ENCODE measurements at regions not wholly inside any gene's neighbourhood (a gene's known extent, or its start where the extent isn't known, plus 50 kb on each side); places are given as distances from the start of the nearest gene placed in this dataset.

DNA sequence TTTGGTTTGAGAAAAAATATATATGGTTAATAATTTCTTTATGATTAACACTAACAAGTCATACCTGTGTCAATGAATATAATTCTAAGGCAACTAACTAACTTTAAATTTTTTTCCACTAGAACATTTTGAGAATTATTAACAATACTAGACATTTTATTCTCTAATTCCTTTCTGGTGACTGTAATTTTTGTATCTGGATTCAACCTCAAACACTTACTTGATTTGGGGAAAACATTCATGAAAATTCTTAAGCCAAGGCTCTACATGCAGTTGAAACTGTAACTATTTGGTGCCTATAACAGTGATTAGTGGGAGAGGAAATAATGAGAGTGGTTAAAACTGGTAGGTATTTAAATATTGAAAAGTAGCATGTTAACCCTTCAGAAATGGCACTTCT lies 546.5 kb upstream of the KLHL29 start:
- DNase-seq (ENCODE audit: low read depth), result no peak

DNA sequence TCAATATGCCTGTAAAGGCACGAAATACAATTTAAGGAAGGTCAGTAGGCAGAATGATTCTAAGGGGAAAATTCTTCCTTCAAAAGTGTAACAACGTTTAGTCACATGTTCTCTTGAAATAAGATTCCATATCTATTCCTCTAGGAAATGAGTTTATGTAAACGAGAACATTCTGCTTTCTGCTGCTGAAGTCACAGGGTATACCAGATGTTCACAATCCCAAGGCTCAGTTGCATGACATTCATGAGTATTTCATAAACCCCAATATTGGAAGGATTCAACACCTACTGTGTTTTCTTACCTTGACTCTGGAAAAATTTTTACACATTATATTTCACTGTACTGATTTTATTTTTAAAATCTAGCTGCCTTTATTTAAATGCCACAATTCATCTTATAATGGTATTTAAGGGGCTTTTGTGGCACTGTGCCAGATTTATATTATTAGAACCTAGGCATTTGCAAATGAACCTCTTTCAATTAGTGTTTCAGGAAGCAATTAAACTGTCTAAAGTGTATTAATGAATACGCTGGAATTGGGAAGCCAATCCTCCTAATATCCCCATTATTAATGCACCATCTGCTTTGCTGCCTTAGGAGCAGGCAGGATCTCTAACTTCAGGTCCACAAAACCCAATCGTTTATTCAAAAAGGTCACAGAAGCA lies 542.6 kb upstream of the KLHL29 start:
- no peak for DNase-seq (ENCODE audit: low read depth)

DNA sequence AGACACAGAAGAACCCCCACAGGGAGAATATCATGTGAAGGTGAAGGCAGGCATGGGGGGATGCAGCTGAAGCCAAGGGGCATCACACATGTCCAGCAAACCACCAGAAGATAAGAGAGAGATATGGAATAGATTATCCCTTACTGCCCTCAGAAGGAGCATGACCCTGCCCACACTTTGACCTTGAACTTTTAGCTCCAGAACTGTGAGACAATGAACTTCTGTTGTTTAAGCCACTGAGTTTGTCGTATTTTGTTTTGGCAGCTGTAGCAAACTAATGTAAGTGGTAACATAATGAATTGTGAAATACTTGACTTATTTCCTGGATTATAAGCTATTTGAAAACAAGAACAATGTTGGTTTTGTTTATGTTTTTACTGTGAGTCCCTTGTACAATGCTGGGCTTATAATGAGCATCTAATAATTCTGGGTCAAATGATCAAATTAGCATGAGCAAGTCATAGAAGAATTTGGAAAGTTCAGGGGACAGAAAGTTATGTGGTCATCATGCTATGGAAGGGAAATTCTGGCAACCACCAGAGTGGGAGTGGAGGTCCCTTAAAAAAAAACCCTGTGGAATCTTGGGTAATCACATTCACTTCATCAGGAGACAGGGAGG lies 541.0 kb upstream of the KLHL29 start:
- no peak for DNase-seq (ENCODE audit: low read depth)

DNA sequence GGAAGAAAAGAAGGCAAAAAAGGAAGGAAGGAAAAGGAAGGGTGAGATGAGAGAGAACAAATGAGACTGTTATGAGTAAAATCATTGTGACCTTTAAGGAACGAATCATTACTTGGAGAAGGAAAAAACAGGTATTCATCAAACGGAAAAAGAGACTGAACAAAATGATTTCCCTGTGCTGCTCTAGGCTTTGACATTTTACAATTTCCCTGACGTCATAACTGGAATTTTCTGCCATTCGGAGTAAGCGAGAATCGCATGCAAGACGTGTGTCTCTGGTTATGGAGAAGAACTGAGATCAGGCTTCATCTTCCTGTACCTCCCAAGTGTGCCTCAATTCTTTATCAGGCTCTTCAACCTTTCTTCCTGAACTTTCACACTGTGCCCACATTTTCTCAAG lies 534.7 kb upstream of the KLHL29 start:
- DNase-seq (ENCODE audit: low read depth), result no peak

DNA sequence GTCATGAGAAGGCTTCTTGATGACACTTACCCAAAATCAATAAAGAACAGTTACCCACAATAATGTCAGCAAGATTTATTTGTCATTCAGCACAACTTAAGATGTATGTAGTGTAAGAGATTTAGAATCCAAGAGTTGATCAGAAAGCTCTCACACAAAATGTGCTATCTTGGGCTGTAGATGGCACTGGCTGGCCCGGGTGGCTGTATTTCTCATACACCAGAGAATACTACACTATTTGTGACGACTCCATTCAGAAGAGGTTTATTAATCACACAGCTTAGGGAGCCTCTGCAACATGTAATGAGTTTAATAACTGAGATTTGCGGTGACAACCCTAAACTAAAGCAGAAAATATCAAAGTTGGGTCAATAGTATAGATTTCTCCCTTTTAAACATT lies 530.4 kb upstream of the KLHL29 start:
- no peak for DNase-seq (ENCODE audit: low read depth)

DNA sequence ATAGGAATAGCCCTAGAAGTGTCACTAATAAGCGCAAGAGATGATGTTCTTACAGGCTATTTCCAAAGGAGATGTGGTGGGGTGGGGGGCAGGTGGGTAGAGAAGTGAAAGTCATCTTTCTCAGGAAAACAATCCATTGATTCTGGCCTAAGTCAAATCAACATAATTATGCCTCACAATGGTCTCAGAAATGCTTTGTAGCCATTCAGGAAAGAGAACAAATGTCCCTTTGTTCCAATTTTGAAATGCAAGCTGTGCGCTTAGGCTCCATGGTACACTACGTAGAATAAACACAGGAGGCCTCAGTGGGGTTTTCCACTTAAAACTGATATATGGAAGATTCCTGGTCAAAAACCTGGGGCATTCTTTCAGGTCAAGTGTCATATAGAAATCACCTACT lies 529.9 kb upstream of the KLHL29 start:
- no peak for DNase-seq (ENCODE audit: low read depth)

DNA sequence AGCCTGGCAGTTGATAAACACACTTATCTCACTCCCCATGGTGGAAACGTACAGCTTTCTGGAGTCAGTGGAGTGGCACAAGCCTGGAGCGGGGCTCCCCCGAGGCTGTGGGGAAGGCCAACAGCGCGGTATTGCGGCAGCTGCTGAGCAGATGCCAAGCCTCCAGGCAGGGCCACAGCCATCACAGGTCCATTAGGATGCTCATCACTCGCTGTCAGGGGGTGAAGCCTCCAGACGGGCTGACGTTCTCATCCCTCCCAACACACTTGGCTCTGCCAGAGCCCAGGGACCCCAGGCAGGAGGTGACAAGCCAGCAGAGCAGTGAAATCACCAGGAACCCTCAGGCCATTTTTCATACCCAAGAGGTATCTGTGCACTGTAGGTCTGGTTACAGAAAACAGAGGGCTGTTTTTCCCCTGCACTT lies 529.2 kb upstream of the KLHL29 start:
- DNase-seq (ENCODE audit: low read depth), result no peak

DNA sequence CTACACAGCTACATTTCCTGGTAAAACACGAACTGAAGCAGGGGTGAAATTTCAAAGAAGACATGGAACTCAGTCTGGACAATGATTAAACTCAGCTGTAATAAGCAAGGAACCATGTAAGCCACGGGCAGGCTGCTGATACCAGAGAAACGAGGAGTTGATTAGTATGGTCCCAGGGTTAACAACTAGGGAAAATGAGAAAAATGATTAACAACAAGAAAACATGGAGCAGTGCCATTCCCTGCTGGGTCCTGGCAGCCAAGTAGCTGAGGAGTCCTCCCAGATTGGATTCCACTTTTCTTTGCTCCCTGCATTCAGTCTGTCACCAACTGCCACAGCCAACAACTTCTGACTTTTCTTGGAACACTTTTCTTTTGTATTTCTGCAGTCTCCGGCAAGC lies 517.0 kb upstream of the KLHL29 start:
- no peak for DNase-seq (ENCODE audit: low read depth)

DNA sequence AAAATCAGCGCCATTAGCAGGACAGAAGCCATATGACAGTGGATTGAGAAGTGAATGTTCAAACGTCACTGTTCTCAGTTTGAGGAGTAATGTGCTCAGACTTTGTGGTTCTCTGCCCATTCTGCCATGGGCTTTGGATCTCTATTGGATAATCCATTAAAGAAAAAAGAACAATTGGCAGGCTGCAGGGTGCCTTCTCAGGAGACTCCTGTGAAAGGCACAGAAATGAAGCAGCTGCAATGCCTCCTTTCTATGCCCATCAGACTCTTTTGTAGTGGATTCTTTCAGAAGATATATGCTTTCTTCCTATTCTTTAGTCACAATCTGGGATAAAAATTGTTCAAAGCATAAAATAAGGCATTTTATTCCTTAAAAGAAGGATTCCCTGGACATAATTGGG lies 506.9 kb upstream of the KLHL29 start:
- no peak for DNase-seq (ENCODE audit: low read depth)

DNA sequence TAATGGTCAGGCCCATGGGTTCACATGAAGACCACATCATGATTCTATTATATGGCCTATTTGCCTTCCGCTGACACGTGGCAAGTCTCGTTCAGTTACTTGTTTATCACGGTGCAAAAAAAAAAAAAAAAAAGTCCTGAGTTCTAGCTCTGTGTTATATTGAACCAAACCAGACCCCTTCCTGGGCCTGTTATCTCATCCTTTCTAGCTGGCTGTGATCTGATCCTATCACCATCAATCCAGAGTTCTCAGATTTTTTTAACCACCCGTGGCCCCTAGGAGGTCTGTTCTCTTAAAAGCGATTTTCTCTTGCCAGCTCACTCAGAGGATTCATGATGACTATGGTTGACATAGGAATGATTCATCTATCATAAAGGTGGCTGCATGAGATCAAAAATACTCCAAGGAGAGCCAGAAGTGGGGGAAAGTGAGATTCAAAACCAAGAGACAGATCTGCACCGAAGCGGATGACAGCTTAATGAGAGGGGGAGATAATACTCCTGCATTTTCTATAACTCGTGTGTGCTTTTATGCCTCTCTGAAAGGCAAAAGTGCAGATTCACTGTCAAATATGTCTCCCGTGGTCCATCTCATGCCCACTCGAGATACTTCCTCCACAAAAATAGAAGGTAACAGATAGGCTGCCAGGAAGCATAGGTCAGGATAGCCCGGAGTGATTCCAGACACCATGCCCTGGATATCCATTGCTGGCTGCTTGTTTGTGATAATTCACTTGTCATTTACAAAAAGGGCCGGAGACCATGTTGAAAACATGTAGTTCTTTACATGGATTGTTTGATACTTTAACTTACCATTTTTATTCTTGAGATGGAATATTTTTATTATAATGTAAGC lies 505.7 kb upstream of the KLHL29 start:
- no peak for DNase-seq (ENCODE audit: low read depth)

DNA sequence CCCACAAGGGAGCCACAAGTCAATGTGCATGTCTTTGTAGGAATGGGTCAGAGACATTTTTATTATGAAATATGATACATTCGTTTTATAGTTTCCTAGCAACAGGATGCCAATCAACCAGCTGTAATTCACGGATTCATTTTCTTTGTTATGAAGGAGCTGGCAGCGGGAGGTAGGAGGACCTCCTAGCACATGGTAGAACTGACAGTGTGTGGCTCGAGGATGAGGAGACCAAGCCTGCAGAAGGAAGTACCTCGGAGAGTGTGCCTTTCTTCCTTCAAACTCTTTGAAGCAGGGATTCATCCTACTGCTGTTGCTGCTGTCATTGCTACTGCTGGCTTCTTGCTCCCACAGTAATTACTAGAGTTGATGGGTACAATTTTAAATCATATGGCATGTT lies 504.8 kb upstream of the KLHL29 start:
- DNase-seq (ENCODE audit: low read depth), result no peak

DNA sequence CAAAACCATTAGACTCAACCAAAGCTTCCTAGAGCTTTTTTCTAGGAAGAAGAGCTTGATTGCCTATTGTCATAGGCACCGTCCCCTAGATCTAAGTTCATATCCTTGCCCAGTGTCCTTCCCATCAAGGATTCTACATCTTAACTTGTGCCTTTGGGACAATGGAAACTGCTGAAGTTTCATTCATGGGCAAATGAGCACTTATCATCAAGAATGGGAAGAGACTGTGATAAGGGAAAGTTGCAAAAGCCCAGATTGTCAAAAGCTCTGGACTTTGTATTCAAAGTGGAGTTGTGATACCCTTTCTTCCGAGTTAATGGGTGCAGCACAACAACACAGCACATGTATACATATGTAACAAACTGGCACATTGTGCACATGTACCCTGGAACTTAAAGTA lies 503.0 kb upstream of the KLHL29 start:
- DNase-seq (ENCODE audit: low read depth), result no peak

DNA sequence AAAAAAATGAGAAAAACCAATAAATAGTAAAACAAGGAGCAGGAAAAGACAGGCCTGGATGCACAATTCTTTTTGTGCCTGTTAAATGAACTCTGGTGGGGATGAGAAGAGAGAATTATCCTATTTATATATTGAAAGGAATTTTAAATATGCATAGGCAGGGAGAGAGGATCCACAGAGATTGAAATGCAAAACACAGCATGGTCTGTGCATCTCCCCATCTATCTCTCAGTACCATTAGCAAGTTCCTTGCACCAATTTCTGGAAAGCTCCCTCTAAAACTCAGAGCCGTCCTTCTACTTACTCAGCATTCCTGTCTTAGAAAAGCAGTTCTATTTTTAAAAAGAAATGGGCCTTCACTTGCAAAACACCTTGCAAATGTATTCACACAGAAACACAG lies 502.3 kb upstream of the KLHL29 start:
- DNase-seq (ENCODE audit: low read depth), result no peak

DNA sequence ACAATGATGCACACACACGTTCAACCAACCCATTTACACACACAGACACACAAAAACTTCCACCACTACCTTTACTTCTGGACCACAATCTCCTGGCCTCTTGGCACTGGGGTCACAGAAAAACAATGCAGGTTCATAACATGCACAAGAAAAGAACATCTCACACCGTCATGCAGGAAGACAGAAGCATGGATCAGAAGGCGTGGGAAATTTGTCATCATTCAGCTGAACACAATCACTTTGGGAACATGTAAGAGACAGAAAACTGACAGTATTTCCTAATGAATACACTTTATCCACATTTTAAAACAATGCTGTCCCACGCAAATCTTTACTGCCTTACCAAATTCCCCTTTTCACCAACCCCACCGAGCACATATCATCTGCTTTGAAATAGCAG lies 501.9 kb upstream of the KLHL29 start:
- DNase-seq (ENCODE audit: low read depth), result no peak

DNA sequence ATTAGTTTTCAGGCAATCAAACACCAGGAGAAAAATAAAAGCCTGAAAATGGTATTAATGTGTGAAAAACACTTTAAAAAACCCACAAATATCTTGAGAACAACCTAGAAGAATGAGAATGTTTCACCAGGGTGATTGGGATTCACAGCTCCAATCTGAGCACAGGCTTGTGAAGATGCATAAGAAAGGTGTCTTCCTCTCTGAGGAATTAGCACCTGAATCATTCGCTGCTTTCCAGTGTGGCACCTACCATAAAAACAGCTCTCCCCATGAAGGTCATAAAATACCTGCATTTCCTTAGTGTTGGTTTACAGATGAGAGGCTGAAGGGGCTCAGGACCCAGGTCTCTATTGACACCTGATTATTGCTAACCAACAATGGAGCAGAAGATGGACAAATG lies 499.7 kb upstream of the KLHL29 start:
- DNase-seq (ENCODE audit: low read depth), result no peak

DNA sequence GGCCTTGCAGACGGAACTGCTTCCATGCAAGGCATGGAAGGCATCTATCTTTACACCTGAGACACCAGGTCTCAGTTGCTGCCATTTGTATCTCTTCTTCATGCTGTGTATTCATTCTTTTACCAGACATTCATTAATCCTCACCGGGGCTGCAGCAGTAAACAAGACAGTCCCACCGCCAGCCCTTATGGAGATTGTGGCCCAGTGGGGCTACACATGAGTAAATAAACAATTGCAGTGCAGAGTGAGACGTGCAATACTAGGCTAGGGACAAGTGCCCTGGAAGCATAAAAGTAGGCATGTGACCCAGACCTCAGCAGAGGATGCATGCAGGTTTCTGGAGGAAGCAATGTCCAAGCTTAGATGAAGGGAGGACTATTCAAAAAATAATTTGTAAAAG lies 497.6 kb upstream of the KLHL29 start:
- no peak for DNase-seq (ENCODE audit: low read depth)

DNA sequence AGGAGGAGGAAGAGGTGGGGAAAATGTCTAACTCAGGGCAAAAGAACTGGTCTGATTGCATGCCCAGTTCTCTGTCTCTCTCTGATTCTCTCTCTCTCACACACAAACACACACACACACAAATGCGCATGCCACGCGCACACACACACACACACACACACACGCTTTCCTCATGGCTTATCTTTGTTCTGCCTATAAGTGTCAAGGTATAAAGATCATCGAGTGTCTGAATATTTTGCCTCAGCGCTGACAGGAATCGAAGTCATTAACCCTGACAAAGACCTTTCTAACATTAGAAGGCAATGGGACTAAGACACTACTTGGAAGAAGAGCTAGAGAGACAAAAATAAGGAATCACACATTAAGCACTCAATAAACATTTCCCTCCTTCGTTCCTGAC lies 497.1 kb upstream of the KLHL29 start:
- DNase-seq (ENCODE audit: low read depth), result no peak

DNA sequence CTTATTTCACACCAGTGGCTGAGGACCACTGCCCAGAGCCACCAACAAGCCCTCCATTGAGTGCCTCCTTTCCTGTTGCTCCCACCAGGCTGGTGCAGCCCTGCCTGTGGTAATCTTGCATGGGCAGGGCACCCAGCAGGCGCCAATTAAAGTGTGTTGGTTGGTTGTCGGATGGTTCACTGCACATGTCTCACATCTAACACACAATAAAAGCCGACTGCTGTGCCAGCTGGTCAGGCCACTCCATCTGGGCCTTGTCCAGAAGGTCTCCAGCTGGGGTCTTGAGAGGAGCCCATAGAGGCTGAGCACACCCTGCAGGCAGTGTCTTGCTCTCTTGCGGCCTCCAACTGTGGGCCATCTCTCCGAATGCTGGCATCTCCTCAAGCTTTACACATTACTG lies 494.8 kb upstream of the KLHL29 start:
- DNase-seq (ENCODE audit: low read depth), result no peak

DNA sequence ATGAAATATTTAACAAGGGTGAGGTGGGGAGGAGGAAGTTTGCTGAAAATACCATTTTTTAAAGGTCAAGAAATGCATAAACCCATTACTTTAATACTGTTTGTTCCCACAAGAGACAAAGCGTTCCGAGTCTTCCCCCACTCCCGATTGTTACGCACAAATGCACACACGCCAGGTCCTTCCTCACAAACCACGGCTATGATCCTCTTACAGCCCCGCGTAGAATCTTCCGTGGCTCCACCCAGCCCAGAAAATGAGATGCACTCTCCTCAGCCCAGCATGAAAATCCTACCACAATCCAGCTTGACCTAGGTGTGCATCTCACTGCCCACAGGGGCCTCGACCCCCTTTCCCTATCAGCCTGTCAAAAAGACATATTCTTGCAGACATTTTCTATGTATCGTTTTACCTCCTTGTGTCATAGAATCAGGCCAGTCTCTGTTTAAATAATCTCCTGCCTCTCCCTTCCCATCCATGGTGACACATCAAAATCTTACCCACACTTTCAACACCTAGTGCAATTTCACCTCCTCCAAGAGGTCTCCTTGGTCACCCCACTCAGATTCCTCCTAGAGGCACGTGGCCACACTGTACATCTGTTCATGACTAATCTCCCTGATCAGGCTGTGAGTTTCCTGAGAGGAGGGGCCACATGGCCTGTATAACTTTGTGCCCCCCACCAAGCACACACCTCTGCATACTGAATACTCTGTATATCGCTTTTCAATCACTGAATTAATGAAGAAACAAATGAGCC lies 491.0 kb upstream of the KLHL29 start:
- DNase-seq (ENCODE audit: low read depth), result no peak

DNA sequence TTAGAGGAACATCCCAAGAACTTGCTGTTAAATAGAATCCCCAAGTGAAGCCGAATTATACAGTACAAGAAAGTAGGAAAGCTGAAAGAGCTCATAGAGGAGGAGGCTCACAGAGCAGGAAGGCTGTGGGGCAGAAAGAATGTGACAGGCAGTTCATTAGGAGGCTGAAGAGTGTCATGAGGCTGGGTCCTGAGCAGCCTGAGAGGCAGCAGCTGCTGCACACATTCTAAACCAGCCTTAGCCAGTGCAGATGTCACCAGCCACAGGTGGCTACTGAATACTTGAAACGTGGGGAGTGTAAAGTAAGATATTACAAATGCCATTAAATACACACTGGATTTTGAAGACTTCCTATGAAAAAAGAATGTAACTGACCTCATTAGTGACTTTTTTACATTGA lies 490.2 kb upstream of the KLHL29 start:
- no peak for DNase-seq (ENCODE audit: low read depth)

DNA sequence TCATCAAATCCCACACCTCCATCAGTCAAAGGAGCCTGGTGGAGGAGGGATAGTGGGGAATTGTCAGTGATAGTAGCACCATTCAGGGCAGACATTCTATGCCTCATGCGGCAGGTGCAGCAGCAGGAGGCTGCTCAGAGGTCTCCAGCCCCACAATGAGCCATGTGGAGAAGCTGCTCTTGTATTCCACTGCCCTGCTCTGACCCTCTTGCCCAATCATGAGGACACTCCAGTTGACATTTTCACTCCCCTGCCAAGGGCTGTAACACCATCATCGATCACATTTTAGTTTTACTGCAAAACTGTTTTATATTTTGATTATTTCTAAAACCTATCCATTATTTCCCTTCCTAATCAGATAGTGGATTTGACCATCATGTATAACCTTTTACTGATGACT lies 487.6 kb upstream of the KLHL29 start:
- DNase-seq (ENCODE audit: low read depth), result no peak

DNA sequence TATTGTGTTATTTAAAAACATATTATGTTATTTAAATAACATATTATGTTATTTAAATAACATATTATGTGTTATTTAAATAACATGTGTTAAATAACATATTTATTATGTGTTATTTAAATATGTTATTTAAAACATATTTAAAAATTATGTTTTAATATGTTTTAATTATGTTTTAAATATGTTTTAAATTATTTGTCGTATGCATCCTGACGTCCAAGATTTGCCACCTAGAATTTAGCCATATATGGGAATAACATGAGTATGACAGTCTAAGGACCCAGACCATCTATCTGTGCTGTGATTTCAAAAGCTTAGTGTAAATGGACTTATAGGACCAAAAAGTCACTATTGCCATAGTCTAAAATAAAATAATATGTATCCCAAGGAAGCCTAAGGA lies 484.3 kb upstream of the KLHL29 start:
- DNase-seq (ENCODE audit: low read depth), result no peak
